KBM-7 (cell line): ENCODE measurements at regions not wholly inside any gene's neighbourhood (a gene's known extent, or its start where the extent isn't known, plus 50 kb on each side); places are given as distances from the start of the nearest gene placed in this dataset.

ENCODE experiments used
- DNase-seq: peaks from one replicate; pipeline ENCODE4 v3.0.0-alpha.2; 2015
- in situ Hi-C: fragments of 300-500 bp; cut with MboI; formaldehyde crosslinking; loops from 2 replicates; pipeline ENCODE4 v1.14.3; 2020; ENCODE audit warnings: low sequenced_read_pairs, low pct_unique_long_range_greater_than_20kb, mixed read lengths

- DNase-seq, result no peak
- in situ Hi-C loops, result no loop called here
These were observed 102.5 kb downstream of the RBM43 start for GRCh38 chr2:151159109-151159662.

DNA sequence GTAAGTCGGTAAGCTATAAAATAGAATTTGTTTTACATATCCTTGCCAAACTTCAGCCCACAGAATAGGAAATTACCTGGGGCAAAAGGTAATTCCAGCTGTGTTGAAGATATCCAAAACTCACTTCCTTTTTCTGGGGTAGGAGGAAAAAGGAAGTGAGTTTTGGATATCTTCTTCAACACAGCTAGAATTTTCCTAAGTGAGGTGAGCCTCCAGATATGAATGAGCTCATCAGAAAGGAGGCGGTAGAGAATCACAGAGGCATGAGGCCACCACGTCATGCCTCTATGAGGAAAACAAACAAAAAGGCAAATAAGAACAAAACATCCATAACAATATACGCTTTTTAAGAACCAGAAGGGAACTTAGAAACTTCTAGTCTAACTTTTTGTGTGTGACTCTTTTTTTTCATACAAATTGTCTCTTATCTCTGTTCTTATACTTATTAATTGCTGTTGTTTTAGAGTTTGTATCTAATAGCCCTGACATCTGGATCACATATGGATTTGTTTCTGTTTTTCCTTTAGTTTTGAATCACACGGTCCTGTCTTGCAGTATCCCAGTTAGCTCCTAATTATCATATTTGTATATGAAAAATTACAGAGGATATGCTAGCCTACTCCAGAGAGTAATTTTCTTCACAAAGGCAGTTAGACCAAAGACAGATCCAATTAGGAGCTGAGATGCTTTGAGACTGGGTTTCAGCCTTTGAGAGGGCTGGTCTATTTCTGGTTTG, 104.5 kb downstream of the RBM43 start:
- peak; percentile 5 for DNase-seq
- in situ Hi-C loops, result no loop called here

DNA sequence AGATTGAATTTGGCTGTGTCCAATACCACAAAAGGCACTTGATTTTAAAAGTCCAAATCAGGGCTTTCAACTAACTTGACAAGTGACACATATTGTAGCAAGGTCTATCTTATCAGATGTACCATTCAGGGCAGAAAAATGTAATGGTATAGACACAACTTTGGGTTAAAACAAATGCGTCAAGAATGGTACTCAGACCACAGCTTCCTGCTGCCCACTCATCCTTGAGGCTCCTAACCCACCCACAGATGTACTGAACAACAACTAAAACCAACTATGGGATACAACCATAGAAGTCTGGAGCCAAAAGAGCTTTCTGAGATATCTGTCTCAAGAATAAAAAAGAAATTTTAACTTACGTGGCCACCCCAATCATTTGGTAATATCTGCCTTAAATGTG, 105.2 kb downstream of the RBM43 start:
- DNase-seq, result no peak
- in situ Hi-C loops, result no loop called here

DNA sequence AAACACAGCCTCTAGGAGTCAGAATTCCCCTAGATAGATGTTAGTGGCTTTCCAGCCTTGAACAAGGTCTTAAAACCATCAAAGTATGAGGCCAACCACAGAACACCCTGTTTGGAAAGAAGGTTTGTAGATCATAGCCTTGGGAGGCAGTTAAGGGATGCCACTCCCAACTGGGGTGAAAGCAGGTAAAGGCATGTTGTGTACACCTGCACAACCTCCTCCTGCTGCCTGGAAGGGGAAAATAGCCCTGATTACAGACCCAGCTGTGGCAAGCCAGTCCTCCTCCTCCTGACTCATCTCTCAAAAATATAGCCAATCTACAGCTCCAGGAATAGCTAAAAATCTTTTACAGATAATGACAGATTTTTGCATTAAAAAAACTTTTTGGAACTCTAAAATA, 108.1 kb downstream of the RBM43 start:
- in situ Hi-C loops, result no loop called here
- no peak for DNase-seq

DNA sequence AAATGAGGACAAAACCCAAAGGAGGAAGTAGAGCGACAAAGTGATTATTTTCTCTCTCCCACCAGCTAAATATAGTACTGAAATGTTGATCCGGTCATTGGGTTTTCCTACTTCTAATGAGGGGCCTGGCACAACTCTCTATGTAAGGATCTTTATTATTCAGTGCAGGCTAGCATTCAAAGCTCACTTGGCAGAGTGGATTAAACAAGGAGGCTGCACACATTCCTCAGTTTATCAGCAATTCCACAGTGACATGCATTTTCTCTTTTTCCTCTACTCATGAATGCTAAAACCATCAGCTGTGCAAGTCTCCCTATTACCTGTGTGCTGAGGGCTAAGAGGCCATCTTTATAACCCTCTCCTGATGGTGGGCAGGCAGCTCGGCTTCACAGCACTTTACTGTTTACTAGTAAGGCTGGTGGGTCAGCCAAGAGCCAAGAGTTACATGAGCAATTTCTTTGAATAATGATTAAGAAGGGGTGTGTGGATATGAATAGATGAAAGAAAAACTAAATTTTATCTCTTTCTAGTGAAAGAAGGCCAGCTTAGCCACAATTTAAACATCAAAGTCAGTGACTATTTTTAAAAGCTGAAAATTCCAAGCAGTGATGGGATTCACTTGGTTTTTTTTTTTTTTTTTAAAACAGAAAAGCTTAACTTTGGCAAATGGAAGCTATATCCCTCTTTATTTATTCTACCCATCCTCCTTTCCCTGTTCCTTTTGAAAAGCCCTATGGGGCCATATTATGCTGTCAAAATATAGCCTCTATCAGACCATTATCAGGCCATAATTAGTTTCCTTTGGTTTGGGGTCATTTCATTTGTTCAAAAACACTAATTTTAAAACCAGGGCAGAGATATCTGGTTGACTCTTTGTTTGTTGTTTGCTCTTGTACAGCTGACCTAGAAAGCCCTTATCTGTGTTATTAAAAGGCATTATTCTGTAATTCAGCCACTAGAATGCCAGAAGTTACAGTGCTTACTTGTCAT, 111.0 kb downstream of the RBM43 start:
- in situ Hi-C loops, result no loop called here

DNA sequence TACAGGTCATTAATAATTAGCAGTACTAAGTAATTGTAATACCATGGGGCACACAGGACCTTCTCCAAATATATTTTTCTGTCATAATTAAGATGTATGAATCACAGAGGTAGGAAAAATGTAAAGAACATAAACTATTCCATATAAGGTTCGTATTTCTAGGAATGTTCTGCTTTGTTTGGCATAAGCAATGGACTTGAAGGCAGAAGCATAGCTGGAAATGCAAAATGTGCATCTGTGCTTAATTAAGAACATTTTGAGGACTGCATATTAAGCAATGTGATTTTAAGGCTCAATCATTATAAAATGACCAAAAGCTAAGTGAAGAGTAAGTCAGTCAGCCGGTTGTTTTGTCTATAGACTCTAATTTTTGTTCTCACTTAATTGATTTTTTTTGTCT, 123.2 kb downstream of the RBM43 start:
- no peak for DNase-seq
- in situ Hi-C loops, result no loop called here

More for the DNA sequence above, 111.0 kb downstream of the RBM43 start:
- peak; percentile 40 for DNase-seq

DNA sequence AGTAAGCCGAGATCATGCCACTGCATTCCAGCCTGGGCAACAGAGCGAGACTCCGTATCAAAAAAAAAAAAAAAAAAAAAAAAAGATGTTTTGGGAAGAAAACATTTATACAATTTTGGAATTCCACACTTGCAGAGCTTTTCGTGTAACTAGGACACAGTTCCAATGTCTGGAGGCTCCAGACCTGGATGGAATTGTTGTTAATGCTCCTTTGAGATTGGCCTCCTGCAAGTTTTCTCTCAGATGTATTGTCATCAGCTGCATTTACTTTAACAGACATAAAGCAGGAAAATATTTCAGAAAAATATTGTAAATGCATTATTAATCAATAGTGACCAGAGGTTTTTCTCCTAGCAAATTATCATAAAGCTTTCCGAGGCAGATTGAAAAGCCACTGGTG, 124.1 kb downstream of the RBM43 start:
- in situ Hi-C loops, result no loop called here
- no peak for DNase-seq

GRCh38 chr2:151120011-151120410, 141.7 kb downstream of the RBM43 start:
- no peak for DNase-seq
- in situ Hi-C loops, result no loop called here

DNA sequence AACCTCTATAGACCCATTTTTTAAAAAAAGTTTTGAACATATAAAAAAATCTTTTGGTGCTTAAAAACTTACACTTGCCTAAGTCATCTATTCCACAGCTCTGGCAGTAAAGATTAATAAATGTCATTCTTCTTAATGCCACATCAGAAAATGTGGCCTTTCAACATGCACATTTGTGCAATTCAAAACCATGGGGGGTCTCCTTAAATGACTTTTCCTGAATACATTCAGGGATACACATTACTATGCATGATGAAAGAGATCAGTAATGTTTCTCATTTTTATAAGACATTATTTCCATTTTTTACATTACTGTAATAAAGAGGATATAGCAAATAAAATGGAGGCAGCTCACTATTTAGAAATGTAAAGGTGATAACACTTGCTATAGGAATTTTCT, 142.3 kb downstream of the RBM43 start:
- in situ Hi-C loops, result no loop called here
- no peak for DNase-seq

GRCh38 chr2:151118269-151118668, 143.4 kb downstream of the RBM43 start:
- no peak for DNase-seq
- in situ Hi-C loops, result no loop called here

DNA sequence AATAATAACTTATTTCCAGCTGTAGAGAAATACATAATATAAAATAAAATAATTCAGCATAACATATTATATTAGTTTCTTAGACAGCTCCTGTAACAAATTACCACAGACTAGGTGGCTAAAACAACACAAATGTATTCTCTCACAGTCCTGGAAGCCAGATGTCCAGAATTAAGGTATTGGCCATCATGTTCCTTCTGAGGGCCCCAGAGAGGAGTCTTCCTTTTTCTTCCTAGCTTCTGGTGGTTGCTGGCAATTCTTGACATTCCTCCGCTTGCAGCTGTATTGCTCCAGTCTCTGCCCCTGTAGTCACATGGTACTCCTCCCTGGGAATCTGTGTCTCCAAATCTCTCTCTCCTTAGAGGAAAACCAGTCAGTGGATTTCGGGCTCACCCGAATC, 146.8 kb downstream of the RBM43 start:
- in situ Hi-C loops, result no loop called here
- no peak for DNase-seq

DNA sequence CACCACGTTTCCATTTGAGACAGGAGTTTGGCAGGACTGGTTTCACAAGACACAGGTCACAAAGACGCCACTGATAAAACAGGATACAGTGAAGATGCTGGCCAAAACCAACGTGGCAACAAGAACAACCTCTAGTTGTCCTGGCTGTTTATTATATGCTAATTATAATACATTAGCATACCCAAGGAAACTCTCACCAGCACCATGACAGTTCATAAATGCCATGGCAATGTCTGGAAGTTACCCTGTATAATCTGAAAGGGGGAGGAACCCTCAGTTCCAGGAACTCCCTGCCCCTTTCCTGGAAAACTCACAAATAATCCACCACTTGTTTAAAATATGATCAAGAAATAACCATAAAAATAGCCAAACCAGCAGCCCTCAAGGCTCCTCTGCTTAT, 148.3 kb downstream of the RBM43 start:
- no peak for DNase-seq
- in situ Hi-C loops, result no loop called here

GRCh38 chr2:151111599-151112278, 149.9 kb downstream of the RBM43 start:
- in situ Hi-C loops, result no loop called here
- no peak for DNase-seq

- in situ Hi-C loops, result no loop called here
- DNase-seq, result no peak
These were observed 154.7 kb downstream of the RBM43 start for GRCh38 chr2:151106805-151107506.

- no peak for DNase-seq
- in situ Hi-C loops, result no loop called here
These were observed 158.1 kb downstream of the RBM43 start for GRCh38 chr2:151103551-151103950.

DNA sequence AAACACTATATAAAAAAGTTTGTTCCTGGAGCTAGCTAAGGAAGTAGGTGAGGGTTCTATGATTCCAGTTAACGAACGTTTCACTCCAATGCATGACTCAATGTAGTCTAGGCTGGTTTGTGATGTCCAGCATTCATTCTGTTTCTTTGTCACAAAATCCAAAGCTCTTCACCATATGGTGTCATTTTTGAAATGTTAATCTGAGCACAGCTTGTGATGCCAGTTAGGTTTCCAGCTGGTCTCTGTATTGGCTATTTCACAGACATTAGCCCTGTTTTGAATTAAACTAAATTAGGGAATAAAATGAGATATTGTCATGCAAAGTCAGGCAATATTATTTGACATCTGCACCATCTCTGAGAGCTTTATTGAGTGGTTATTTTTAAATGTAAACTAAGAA, 159.4 kb downstream of the RBM43 start:
- DNase-seq, result no peak
- in situ Hi-C loops, result no loop called here

DNA sequence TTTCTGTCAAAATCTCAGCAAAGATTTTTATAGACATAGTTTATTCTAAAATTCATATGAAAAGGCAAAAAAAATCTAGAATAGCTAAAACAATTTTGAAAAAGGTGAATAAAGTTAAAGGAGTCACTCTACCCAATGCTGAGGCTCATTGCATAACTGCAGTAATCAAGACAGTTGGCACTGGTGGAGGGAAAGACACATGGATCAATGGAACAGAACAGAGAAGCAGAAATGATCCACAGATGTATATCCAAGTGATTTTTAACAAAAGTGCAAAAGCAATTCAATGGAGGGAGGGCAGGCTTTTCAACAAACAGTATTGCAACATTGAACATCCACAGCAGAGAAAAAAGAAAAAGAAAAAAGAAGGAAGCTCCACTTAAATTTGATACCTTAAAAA, 162.8 kb downstream of the RBM43 start:
- no peak for DNase-seq
- in situ Hi-C loops, result no loop called here

- DNase-seq, result no peak
- in situ Hi-C loops, result no loop called here
These were observed 163.8 kb downstream of the RBM43 start for GRCh38 chr2:151097895-151098294.

DNA sequence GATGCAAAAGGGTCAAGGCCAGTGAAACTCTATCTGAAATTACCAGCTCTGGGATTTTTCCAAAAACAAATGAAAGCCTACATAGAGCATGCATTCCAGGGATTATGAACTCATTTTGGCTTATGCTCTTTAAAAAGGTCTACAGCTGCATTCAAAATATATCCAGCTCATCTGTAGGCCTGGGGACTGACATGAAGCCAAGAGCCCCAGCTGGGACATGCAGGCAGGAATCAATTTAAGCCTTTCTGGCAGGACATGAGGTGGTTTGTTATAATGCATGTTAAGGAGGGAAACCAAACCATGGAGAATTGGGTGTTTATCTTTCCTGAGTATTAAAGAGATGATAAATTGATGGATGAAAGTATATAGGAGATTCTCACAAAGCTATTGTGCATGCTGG, 164.5 kb downstream of the RBM43 start:
- DNase-seq, result no peak
- in situ Hi-C loops, result no loop called here
